ENCODE measurements at regions not wholly inside any gene's neighbourhood (a gene's known extent, or its start where the extent isn't known, plus 50 kb on each side); places are given as distances from the start of the nearest gene placed in this dataset.

Small RNA genes in the stretch of these regions (small RNA-seq; reads per million reads assigned to genes)
- 0 reads per million in 2 experiments for gene AC024288.1
- 0 reads per million in 2 experiments for gene RNA5SP456

All from right lobe of liver (tissue), 1 donor.